ENCODE measurements at regions not wholly inside any gene's neighbourhood (a gene's known extent, or its start where the extent isn't known, plus 50 kb on each side); places are given as distances from the start of the nearest gene placed in this dataset.

DNA sequence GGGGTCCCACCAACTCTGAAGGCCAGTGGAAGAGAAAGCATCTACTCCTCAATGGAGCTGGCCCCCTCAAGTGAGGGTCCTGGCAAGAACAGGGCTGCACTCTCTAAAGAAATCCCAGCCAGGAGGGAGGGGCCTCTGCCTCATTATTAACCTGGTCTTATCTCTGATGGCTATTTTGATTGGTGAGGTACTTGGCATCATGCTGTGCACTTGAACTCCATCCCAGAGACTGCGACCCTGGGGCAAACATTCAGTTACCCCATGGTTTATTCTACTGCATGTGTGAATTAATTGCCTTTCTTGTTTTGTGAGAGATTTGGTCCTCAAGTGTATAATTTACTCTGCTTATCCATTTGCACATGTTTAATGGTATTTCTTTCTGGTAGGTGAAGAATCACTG, 55.0 kb upstream of the ETV3 start:
- Histone ChIP-seq H3K4me3 (no peak overlapping the region), H3K9me3 (replicated peaks) (no peaks in the 10 kb centered on the region; the same call in 1 of the 2 replicates), H3K4me1 (replicated peaks) (no peaks in the 10 kb centered on the region), H3K27me3 (replicated peaks) (peaks cover 12% of the 10 kb centered on the region), H3K27ac (no peak overlapping the region), H3K36me3 (no peaks in the 10 kb centered on the region)
- no peak for DNase-seq (ENCODE audit: low read depth in 1 of 2, low spot score in 2 of 2)

DNA sequence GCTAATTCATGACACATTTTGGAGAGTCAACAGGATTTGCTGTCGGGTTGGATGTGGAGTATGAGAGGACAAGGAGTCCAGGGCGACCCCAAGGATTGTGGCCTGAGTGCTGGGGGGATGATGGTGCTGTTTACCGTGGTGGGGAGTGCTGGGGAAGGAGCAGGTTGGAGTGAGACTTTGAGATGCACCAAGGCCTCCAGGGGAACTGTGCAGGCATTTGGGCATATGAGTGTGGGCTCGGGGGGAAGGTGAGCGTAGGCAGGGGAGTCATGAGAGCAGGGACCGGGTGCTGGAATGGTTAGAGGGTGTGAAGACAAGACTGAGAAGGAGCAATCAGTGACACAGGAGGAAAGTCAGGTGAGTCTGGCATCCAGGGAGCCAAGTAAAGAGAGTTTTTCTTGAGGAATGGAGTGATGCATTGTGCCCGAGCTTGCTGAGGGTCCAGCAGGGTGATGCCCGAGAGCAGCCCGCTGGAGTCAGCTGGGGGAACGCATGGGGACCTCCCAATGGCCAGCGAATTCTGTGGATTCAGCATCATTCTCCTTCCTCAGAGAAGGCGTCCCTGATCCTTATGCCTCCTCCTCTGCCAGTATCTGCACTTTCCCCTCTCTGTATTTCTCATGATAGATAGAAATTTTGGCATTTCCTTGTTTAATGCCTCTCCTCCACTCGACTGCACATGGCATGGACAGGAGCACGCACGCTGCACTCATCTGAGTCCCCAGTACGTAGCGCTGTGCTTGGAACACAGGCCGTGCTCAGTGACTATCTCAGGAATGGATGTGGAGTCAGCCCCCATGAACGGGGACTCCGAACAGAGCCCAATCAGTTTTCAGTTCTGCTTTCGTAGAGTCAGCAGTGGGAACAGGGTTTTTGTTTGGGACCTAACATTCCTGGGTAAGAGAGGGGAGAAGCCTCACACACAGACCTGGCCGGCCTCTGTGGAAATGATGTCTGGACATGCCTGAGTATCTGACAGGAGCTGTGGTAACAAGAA, 52.1 kb upstream of the ETV3 start:
- no peaks in the 10 kb centered on the region for H3K36me3 ChIP-seq
- no peak overlapping the region for H3K4me3 ChIP-seq
- no peaks in the 10 kb centered on the region; the same call in 1 of the 2 replicates for H3K9me3 ChIP-seq (replicated peaks)
- peaks cover 12% of the 10 kb centered on the region for H3K27me3 ChIP-seq (replicated peaks)
- DNase-seq (ENCODE audit: low read depth in 1 of 2, low spot score in 2 of 2), result no peak
- no peak overlapping the region for H3K27ac ChIP-seq
- H3K4me1 ChIP-seq (replicated peaks), result no peaks in the 10 kb centered on the region

DNA sequence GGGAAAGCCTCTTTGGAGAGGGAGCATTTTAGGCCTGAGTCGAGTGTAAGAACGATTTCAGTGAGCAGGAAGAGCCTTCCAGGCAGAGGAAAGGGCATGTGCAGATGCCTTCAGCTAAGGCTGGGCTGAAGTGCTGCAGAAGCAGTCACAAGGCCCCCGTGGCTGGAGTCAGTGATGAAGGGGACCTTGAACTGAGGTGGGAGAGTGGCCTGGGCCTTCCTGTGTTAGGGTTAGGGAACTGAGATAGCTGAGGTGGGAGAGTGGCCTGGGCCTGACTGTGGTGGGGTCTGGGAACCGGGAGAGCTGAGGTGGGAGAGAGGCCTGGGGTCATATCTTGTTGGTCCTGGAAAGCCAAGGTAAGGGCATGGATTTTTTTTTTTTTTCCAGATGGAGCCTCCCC, 50.9 kb upstream of the ETV3 start:
- no peaks in the 10 kb centered on the region for H3K36me3 ChIP-seq
- no peaks in the 10 kb centered on the region for H3K4me1 ChIP-seq (replicated peaks)
- peaks cover 12% of the 10 kb centered on the region for H3K27me3 ChIP-seq (replicated peaks)
- no peaks in the 10 kb centered on the region; the same call in 1 of the 2 replicates for H3K9me3 ChIP-seq (replicated peaks)
- H3K4me3 ChIP-seq, result no peak overlapping the region
- no peak for DNase-seq (ENCODE audit: low read depth in 1 of 2, low spot score in 2 of 2)
- no peak overlapping the region for H3K27ac ChIP-seq
